GM12878 (cell line): ENCODE measurements at regions not wholly inside any gene's neighbourhood (a gene's known extent, or its start where the extent isn't known, plus 50 kb on each side); places are given as distances from the start of the nearest gene placed in this dataset.

Experiments used
- CTCF ChIP-seq, 3 experiments: IDR thresholded peaks in 2 of 3; conservative IDR thresholded peaks in 1 of 3; 2 replicates each; pipeline ENCODE4 v1.5.1; 2011; ENCODE audit warnings: low read depth in 3 of 3, low read length in 3 of 3, mild to moderate bottlenecking in 3 of 3, control low read depth in 2 of 3, moderate library complexity in 2 of 3, inconsistent platforms in 1 of 3, mixed read lengths in 1 of 3; ENCODE audit not compliant: control insufficient read depth in 2 of 3, insufficient read depth in 1 of 3; ENCODE audit errors: extremely low read depth in 1 of 3
- E2F4 ChIP-seq: IDR thresholded peaks from 2 replicates; pipeline ENCODE4 v1.6.1; 2012; ENCODE audit warnings: low read depth, low read length, improper control_type of control experiment
- ELK1 ChIP-seq: IDR thresholded peaks from 2 replicates; pipeline ENCODE4 v1.6.1; 2012; ENCODE audit warnings: low read depth, low read length, improper control_type of control experiment
- RAD21 ChIP-seq: IDR thresholded peaks from 2 replicates; pipeline ENCODE4 v1.6.1; 2011; ENCODE audit warnings: mild to moderate bottlenecking, low read depth, low read length, moderate library complexity; ENCODE audit not compliant: insufficient read depth
- RFX5 ChIP-seq: IDR thresholded peaks from 2 replicates; pipeline ENCODE4 v1.6.1; 2011; ENCODE audit warnings: low read depth, low read length, improper control_type of control experiment
- TAF1 ChIP-seq: IDR thresholded peaks from 2 replicates; pipeline ENCODE4 v1.6.1; 2011; ENCODE audit warnings: mild to moderate bottlenecking, low read depth, low read length, borderline replicate concordance
- TBL1XR1 ChIP-seq: IDR thresholded peaks from 2 replicates; pipeline ENCODE4 v1.6.1; 2012; ENCODE audit warnings: low read depth, low read length, improper control_type of control experiment
- YBX1 ChIP-seq: fragments of 450-650 bp; IDR thresholded peaks from 2 replicates; pipeline ENCODE4 v1.6.1; 2016; ENCODE audit warnings: antibody characterized with exemption
- ZBTB40 ChIP-seq: fragments of 450-650 bp; IDR thresholded peaks from 2 replicates; pipeline ENCODE4 v1.6.1; 2016; ENCODE audit warnings: mild to moderate bottlenecking, moderate library complexity, borderline replicate concordance

GRCh38 chr13:34701919-34702318, 240.2 kb upstream of the NBEA start:
- TF ChIP-seq TAF1 (no peak), RAD21 (no peak), ZBTB40 (no peak), ELK1 (no peak), CTCF (IDR thresholded peaks at IDR 0.05 in 2 of 3, conservative IDR thresholded peaks at IDR 0.05 in 1 of 3; ENCODE audit: control insufficient read depth in 2 of 3, extremely low read depth in 1 of 3, insufficient read depth in 1 of 3, low read depth in 3 of 3, low read length in 3 of 3) (no peak), YBX1 (no peak), RFX5 (no peak), E2F4 (no peak), TBL1XR1 (no peak)
